OCI-LY1 (cell line): ENCODE measurements at regions not wholly inside any gene's neighbourhood (a gene's known extent, or its start where the extent isn't known, plus 50 kb on each side); places are given as distances from the start of the nearest gene placed in this dataset.

ENCODE experiments used
- H2AFZ ChIP-seq: fragments of 200-600 bp; sonication (generic), shearing (Covaris generic); 2 replicates; pipeline ENCODE4 v1.6.0; 2014; ENCODE audit warnings: antibody characterized with exemption, mild to moderate bottlenecking, low read length
- H3F3A ChIP-seq: fragments of 200-600 bp; sonication (generic), shearing (Covaris generic); 2 replicates; pipeline ENCODE4 v1.6.0; 2014; ENCODE audit warnings: mild to moderate bottlenecking, antibody characterized with exemption, low read length, moderate library complexity; ENCODE audit not compliant: insufficient read depth
- H3K27ac ChIP-seq: fragments of 200-600 bp; sonication (generic); 2 replicates; pipeline ENCODE4 v1.5.1; 2014; ENCODE audit warnings: low read length, mixed run types, mild to moderate bottlenecking, low read depth; ENCODE audit not compliant: poor library complexity, severe bottlenecking
- H3K27me3 ChIP-seq: fragments of 200-600 bp; sonication (generic); 2 replicates; pipeline ENCODE4 v1.6.0; 2014; ENCODE audit warnings: antibody characterized with exemption, mild to moderate bottlenecking, low read length, moderate library complexity; ENCODE audit not compliant: insufficient read depth
- H3K36me3 ChIP-seq: fragments of 200-600 bp; sonication (generic); 2 replicates; pipeline ENCODE4 v1.6.1; 2014; ENCODE audit warnings: mild to moderate bottlenecking, antibody characterized with exemption, low read length, moderate library complexity, mixed read lengths; ENCODE audit not compliant: insufficient read depth
- H3K4me1 ChIP-seq: fragments of 200-600 bp; sonication (generic); 2 replicates; pipeline ENCODE4 v1.5.1; 2014; ENCODE audit warnings: mild to moderate bottlenecking, low read length, moderate library complexity; ENCODE audit not compliant: insufficient read depth, severe bottlenecking
- H3K4me2 ChIP-seq: fragments of 200-600 bp; sonication (generic), shearing (Covaris generic); 2 replicates; pipeline ENCODE4 v1.6.1; 2014; ENCODE audit warnings: low read length
- H3K4me3 ChIP-seq: fragments of 200-600 bp; sonication (generic); 2 replicates; pipeline ENCODE4 v1.5.1; 2014; ENCODE audit warnings: low read length, low read depth, mild to moderate bottlenecking, mixed read lengths; ENCODE audit not compliant: poor library complexity, severe bottlenecking
- H3K79me2 ChIP-seq: fragments of 200-600 bp; shearing (Covaris generic); 2 replicates; pipeline ENCODE4 v1.6.1; 2016; ENCODE audit warnings: mixed run types, low read length, mixed read lengths; ENCODE audit not compliant: insufficient read depth
- H3K9ac ChIP-seq: fragments of 200-600 bp; sonication (generic), shearing (Covaris generic); 2 replicates; pipeline ENCODE4 v1.6.1; 2014; ENCODE audit warnings: mild to moderate bottlenecking, low read length, mixed read lengths
- H3K9me2 ChIP-seq: fragments of 200-600 bp; sonication (generic), shearing (Covaris generic); 2 replicates; pipeline ENCODE4 v1.6.1; 2014; ENCODE audit warnings: low read depth, mild to moderate bottlenecking, low read length, mixed read lengths
- H3K9me3 ChIP-seq: fragments of 200-600 bp; shearing (Covaris generic); 2 replicates; pipeline ENCODE4 v1.6.1; 2014; ENCODE audit warnings: low read length, mixed read lengths
- H4K20me1 ChIP-seq: fragments of 200-600 bp; sonication (generic), shearing (Covaris generic); 2 replicates; pipeline ENCODE4 v1.6.0; 2016; ENCODE audit warnings: mild to moderate bottlenecking, low read length; ENCODE audit not compliant: insufficient read depth
- EZH2 ChIP-seq: fragments of 200-600 bp; sonication (generic), shearing (Covaris generic); IDR thresholded peaks from 2 replicates; pipeline ENCODE4 v1.8.0; 2017; ENCODE audit warnings: borderline replicate concordance, mixed run types, mild to moderate bottlenecking, antibody characterized with exemption, low read length, moderate library complexity, mixed read lengths
- TF ChIP-seq, protein P1 (sequence below): fragments of 200-600 bp; sonication (generic), shearing (Covaris generic); IDR thresholded peaks from 2 replicates; pipeline ENCODE4 v1.5.1; 2017; ENCODE audit warnings: mild to moderate bottlenecking, antibody characterized with exemption, low read length, moderate library complexity, mixed read lengths

DNA sequence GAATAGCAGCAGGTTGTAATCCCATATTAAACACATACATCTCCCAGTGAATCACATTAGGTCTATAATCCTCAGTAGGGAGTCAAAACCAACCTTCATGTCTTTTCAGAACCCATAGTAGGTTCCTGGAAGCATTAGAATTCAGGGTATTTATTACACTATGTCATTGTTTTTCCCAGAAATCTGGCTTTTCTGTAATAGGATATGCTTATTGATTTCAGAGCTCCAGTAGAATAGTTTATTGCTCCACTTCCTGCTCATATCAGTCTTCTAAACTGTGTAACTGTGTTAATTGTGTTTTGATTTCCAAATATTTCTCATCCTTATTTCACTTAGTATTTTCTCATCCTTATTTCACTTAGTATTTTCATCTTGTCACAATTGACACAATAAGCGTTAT is 268.0 kb downstream of the CCDC59 start:
- TF ChIP-seq, protein P1, sequence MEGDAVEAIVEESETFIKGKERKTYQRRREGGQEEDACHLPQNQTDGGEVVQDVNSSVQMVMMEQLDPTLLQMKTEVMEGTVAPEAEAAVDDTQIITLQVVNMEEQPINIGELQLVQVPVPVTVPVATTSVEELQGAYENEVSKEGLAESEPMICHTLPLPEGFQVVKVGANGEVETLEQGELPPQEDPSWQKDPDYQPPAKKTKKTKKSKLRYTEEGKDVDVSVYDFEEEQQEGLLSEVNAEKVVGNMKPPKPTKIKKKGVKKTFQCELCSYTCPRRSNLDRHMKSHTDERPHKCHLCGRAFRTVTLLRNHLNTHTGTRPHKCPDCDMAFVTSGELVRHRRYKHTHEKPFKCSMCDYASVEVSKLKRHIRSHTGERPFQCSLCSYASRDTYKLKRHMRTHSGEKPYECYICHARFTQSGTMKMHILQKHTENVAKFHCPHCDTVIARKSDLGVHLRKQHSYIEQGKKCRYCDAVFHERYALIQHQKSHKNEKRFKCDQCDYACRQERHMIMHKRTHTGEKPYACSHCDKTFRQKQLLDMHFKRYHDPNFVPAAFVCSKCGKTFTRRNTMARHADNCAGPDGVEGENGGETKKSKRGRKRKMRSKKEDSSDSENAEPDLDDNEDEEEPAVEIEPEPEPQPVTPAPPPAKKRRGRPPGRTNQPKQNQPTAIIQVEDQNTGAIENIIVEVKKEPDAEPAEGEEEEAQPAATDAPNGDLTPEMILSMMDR, result no peak
- TF ChIP-seq EZH2, result no peak
- H3K79me2 ChIP-seq, result no peaks in the 10 kb centered on the region
- H3K4me2 ChIP-seq, result no peak overlapping the region
- H3K27ac ChIP-seq, result no peak overlapping the region
- no peaks in the 10 kb centered on the region for H3K27me3 ChIP-seq
- no peaks in the 10 kb centered on the region for H4K20me1 ChIP-seq
- H3K4me3 ChIP-seq, result no peak overlapping the region
- no peaks in the 10 kb centered on the region for H3K4me1 ChIP-seq
- H3K9me2 ChIP-seq, result no peaks in the 10 kb centered on the region
- no peaks in the 10 kb centered on the region for H3K36me3 ChIP-seq
- H3F3A ChIP-seq, result no peaks in the 10 kb centered on the region
- H3K9ac ChIP-seq, result no peak overlapping the region
- H3K9me3 ChIP-seq, result no peaks in the 10 kb centered on the region
- H2AFZ ChIP-seq, result no peak overlapping the region

DNA sequence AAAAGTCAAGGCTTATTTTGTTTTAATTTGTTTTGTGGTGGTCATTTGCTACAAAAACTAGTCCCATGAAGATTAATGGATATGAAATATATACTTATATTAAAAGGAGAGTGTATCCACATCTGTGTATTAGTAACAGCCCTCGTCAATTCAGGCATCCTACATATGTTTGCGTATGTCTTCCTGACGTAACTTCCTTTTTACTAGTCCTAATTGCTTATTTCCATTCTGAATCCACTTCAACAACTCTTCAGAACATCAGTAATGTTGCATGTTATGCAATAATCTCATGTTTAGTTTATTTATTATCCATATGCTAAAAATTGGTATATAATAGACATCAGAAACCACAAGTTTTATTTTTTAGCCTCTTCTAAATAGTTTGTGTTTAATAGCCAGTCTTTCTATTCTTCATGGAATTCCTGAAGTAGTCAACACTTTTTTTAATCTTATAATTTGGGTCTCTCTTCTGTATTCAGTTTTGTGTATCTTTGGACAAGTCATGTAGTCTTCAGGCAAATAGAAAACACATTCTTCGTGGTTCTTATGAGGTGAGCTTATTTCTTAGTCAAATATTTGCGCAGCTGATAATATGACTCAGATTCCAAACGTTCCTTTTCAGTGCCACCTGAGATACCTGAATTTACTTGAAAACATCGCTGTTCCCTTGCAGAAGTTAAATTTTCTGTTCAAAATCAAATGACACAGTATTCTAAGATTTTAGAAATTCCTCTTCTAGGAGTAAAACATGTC is 268.6 kb downstream of the CCDC59 start:
- TF ChIP-seq EZH2, result no peak
- TF ChIP-seq, protein P1, result no peak
- Histone ChIP-seq H3K9me2 (no peaks in the 10 kb centered on the region), H3K27ac (no peak overlapping the region), H3F3A (no peaks in the 10 kb centered on the region), H3K27me3 (no peaks in the 10 kb centered on the region), H3K9me3 (no peaks in the 10 kb centered on the region), H3K4me3 (no peak overlapping the region), H3K4me1 (no peaks in the 10 kb centered on the region), H3K4me2 (no peak overlapping the region), H4K20me1 (no peaks in the 10 kb centered on the region), H3K79me2 (no peaks in the 10 kb centered on the region), H2AFZ (no peak overlapping the region), H3K36me3 (no peaks in the 10 kb centered on the region), H3K9ac (no peak overlapping the region)

DNA sequence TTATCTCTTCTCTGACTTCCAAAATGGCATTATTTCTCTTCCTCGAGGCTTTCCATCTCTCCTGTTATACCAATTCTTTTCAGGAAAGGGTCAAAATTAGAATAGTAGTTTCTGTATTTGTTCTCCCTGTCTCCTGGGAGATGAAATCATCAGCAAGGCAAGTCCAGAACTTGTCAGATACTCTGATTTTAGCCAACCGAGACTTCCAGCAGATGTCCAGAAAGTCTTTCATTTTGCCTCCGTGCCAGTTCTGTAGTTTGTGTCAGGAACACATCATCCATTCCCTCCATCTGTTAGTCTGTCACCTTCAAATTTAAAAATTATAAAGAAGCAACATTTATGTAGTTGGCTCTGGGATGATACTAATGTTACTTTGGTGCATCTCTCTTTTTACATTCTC is 275.7 kb downstream of the CCDC59 start:
- no peak overlapping the region for H3K4me2 ChIP-seq

More for the DNA sequence above, 275.7 kb downstream of the CCDC59 start:
- Histone ChIP-seq H3K9ac (no peak overlapping the region), H4K20me1 (no peaks in the 10 kb centered on the region), H3K79me2 (no peaks in the 10 kb centered on the region), H3F3A (no peaks in the 10 kb centered on the region), H3K27me3 (no peaks in the 10 kb centered on the region), H3K27ac (no peak overlapping the region), H3K4me1 (no peaks in the 10 kb centered on the region), H3K9me3 (no peaks in the 10 kb centered on the region), H3K4me3 (no peak overlapping the region), H3K36me3 (no peaks in the 10 kb centered on the region), H2AFZ (no peak overlapping the region), H3K9me2 (no peaks in the 10 kb centered on the region)
- TF ChIP-seq EZH2, result no peak
- TF ChIP-seq, protein P1, result no peak
